DOHH2 (cell line): ENCODE measurements at regions not wholly inside any gene's neighbourhood (a gene's known extent, or its start where the extent isn't known, plus 50 kb on each side); places are given as distances from the start of the nearest gene placed in this dataset.

Experiments used
- CTCF ChIP-seq: fragments of 200-600 bp; sonication (generic); IDR thresholded peaks from one replicate; pipeline ENCODE4 v1.5.1; 2014; ENCODE audit warnings: antibody characterized with exemption, mild to moderate bottlenecking, low read depth, low read length; ENCODE audit not compliant: poor library complexity, severe bottlenecking
- EZH2phosphoT487 ChIP-seq: fragments of 200-600 bp; sonication (generic); IDR thresholded peaks from 2 replicates; pipeline ENCODE4 v1.6.1; 2017; ENCODE audit warnings: borderline replicate concordance, mild to moderate bottlenecking, antibody characterized with exemption, low read length, moderate library complexity, mixed read lengths

GRCh38 chr7:142470544-142470830, 212.6 kb upstream of the PRSS58 start:
- TF ChIP-seq CTCF, result no peak
- no peak for TF ChIP-seq EZH2phosphoT487
